Breast epithelium (tissue), 4 donors: ENCODE measurements at regions not wholly inside any gene's neighbourhood (a gene's known extent, or its start where the extent isn't known, plus 50 kb on each side); places are given as distances from the start of the nearest gene placed in this dataset.

Experiments
- DNase-seq, 2 donors: peaks; one replicate each; pipeline ENCODE4 v3.0.0-alpha.2; 2019; ENCODE audit warnings: low spot score in 2 of 2
- H3K27ac ChIP-seq, 2 donors: fragments of 200-600 bp; sonication (generic) in 1 of 2; one replicate each; pipeline ENCODE4 v1.5.1; 2016 to 2019; ENCODE audit warnings: mild to moderate bottlenecking in 1 of 2
- H3K27me3 ChIP-seq, 2 donors: fragments of 200-600 bp; sonication (generic) in 1 of 2; one replicate each; pipeline versions ENCODE4 v1.5.1 to v1.6.0; 2017 to 2019; ENCODE audit warnings: control low read depth in 1 of 2, mild to moderate bottlenecking in 1 of 2
- H3K36me3 ChIP-seq: fragments of 200-600 bp; one replicate; pipeline ENCODE4 v1.5.1; 2019
- H3K4me1 ChIP-seq, 2 donors: fragments of 200-600 bp; sonication (generic); one replicate each; pipeline ENCODE4 v1.5.1; 2016 to 2019; ENCODE audit warnings: control low read depth in 1 of 2
- H3K4me3 ChIP-seq, 3 donors: fragments of 200-600 bp; sonication (generic); 1 replicate in 2 of 3; 2 replicates in 1 of 3; pipeline ENCODE4 v1.5.1; 2016 to 2019; ENCODE audit warnings: mild to moderate bottlenecking in 3 of 3, moderate library complexity in 2 of 3
- H3K9me3 ChIP-seq, 2 donors: fragments of 200-600 bp; sonication (generic) in 1 of 2; one replicate each; pipeline ENCODE4 v1.5.1; 2016 to 2019; ENCODE audit warnings: control low read depth in 1 of 2
- POLR2A ChIP-seq: fragments of 450-650 bp; IDR thresholded peaks from one replicate; pipeline ENCODE4 v1.6.1; 2016; ENCODE audit warnings: antibody characterized with exemption, mild to moderate bottlenecking, moderate library complexity
- POLR2AphosphoS5 ChIP-seq, 3 donors: sonication (generic); formaldehyde crosslinking; IDR thresholded peaks; one replicate each; pipeline ENCODE4 v1.6.1; 2017; ENCODE audit warnings: antibody characterized with exemption in 3 of 3
- intact Hi-C: fragments of 100-400 bp; cut with DNase I; formaldehyde crosslinking; loops from one replicate; pipeline ENCODE4 v1.15.1; 2023; ENCODE audit warnings: low total_unique reads
- TF ChIP-seq, protein P1 (sequence below), 3 donors: fragments of 450-650 bp; IDR thresholded peaks; one replicate each; pipeline ENCODE4 v1.5.1; 2016 to 2017; ENCODE audit warnings: antibody characterized with exemption in 3 of 3, mild to moderate bottlenecking in 3 of 3, moderate library complexity in 3 of 3

DNA sequence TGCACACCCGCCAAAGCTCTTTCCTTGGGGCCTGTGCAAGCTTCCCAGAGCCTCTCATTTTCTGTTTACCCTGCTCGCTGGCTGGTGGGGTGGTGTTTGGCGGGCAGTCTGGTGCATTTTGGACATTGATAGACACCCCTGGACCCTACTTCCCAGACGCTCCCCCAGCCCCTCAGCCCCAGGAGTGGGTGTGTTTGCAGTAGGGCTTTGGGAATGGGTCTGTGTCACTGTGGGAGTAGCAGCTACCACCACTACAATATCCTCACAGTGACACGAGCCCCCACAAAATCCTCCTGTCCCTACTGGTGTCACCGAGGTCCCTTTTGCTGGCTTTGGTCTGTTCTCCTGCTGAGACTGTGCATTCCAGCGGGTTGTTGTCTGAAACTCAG lies 371.3 kb downstream of the TMEM121 start:
- Histone ChIP-seq H3K27me3 (no peaks in the 10 kb centered on the region), H3K36me3 (no peaks in the 10 kb centered on the region), H3K4me3 (no peak overlapping the region), H3K27ac (no peak overlapping the region), H3K4me1 (no peaks in the 10 kb centered on the region), H3K9me3 (no peaks in the 10 kb centered on the region)
- no peak for DNase-seq
- intact Hi-C loops: no loop called here
- TF ChIP-seq POLR2A (no peak), POLR2AphosphoS5 (IDR thresholded peaks at IDR 0.05) (no peak)
- TF ChIP-seq, protein P1, sequence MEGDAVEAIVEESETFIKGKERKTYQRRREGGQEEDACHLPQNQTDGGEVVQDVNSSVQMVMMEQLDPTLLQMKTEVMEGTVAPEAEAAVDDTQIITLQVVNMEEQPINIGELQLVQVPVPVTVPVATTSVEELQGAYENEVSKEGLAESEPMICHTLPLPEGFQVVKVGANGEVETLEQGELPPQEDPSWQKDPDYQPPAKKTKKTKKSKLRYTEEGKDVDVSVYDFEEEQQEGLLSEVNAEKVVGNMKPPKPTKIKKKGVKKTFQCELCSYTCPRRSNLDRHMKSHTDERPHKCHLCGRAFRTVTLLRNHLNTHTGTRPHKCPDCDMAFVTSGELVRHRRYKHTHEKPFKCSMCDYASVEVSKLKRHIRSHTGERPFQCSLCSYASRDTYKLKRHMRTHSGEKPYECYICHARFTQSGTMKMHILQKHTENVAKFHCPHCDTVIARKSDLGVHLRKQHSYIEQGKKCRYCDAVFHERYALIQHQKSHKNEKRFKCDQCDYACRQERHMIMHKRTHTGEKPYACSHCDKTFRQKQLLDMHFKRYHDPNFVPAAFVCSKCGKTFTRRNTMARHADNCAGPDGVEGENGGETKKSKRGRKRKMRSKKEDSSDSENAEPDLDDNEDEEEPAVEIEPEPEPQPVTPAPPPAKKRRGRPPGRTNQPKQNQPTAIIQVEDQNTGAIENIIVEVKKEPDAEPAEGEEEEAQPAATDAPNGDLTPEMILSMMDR (IDR thresholded peaks at IDR 0.05): no peak

DNA sequence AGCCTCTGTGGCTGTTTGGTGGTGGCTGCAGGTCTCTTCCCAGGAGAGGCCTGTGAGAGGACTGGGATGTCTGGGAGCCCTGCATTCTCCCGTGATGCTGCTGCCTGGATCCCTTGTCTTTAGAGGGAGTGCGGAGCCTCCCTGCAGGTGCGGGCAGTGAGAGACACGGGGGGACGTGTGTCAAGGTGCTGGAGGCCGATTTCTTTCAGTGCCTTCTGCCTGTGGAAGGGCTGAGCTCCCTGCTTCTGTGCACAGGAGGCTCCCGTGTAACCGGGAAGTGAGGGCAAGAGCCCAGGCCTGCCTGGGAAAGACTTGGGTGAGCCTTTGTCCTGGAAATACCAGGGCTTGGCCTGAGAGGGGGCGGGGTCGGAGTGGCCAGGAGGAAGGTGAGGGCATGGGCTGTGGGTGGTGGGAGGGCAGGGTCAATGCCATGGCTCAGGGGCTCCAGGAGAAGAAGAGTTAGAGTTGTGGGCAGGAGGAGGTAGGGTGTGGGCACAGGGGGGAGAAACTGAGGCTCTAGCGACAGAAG lies 372.2 kb downstream of the TMEM121 start:
- Histone ChIP-seq H3K27ac (no peak overlapping the region), H3K4me1 (no peaks in the 10 kb centered on the region), H3K36me3 (no peaks in the 10 kb centered on the region), H3K27me3 (no peaks in the 10 kb centered on the region), H3K9me3 (no peaks in the 10 kb centered on the region), H3K4me3 (no peak overlapping the region)
- TF ChIP-seq, protein P1 (IDR thresholded peaks at IDR 0.05): no peak
- TF ChIP-seq POLR2A (no peak), POLR2AphosphoS5 (IDR thresholded peaks at IDR 0.05) (no peak)
- no peak for DNase-seq
- intact Hi-C loops: no loop called here

DNA sequence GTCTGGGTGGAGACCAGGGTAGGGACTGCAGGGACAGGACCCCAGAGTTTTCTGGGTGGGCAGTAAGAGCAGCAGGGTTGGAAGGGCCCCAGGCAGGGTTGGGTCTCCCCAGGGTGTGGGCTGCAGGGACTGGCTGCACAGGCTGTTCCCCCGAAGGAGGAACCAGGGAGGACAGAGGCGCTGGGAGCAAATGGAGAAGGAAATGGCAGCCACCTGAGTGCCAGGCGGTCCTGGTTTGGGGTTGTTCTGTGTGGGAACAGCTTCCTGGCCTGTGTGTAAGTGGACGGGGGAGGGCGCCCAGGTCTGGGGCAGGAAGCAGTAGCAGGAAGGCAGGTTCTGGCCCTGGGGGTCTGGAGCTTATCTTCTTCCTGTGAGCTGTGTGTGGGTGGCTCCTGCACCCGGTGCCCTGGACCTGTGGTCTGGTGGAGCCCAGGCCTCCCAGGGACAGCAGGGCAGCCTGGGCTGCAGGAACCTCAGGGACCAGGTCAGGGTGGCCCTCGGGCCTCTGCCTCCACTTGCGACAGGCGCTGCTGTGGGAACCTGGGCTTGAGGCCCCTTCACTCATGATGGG lies 372.8 kb downstream of the TMEM121 start:
- H3K4me1 ChIP-seq: no peaks in the 10 kb centered on the region
- H3K27me3 ChIP-seq: no peaks in the 10 kb centered on the region
- H3K4me3 ChIP-seq: no peak overlapping the region
- TF ChIP-seq, protein P1 (IDR thresholded peaks at IDR 0.05): no peak
- TF ChIP-seq POLR2A (no peak), POLR2AphosphoS5 (IDR thresholded peaks at IDR 0.05) (no peak)
- no peak for DNase-seq
- intact Hi-C loops: no loop called here
- no peak overlapping the region for H3K27ac ChIP-seq
- no peaks in the 10 kb centered on the region for H3K36me3 ChIP-seq
- H3K9me3 ChIP-seq: no peaks in the 10 kb centered on the region

GRCh38 chr14:105899657-105900397 lies 373.4 kb downstream of the TMEM121 start:
- Histone ChIP-seq H3K27me3 (no peaks in the 10 kb centered on the region), H3K4me3 (no peak overlapping the region), H3K27ac (no peak overlapping the region), H3K36me3 (no peaks in the 10 kb centered on the region), H3K4me1 (no peaks in the 10 kb centered on the region), H3K9me3 (no peaks in the 10 kb centered on the region)
- intact Hi-C loops: no loop called here
- no peak for DNase-seq
- TF ChIP-seq POLR2A (no peak), POLR2AphosphoS5 (IDR thresholded peaks at IDR 0.05) (no peak)
- TF ChIP-seq, protein P1 (IDR thresholded peaks at IDR 0.05): no peak
